ENCODE measurements at regions not wholly inside any gene's neighbourhood (a gene's known extent, or its start where the extent isn't known, plus 50 kb on each side); places are given as distances from the start of the nearest gene placed in this dataset.

GRCh38 chr1:195899762-195900352, 708.4 kb downstream of the KCNT2 start:
- no peak overlapping the region for H3K27ac ChIP-seq (ENCODE audit: low read depth, low read length)
- no peak overlapping the region for H3K4me3 ChIP-seq (ENCODE audit: low read length)
- H3K4me1 ChIP-seq (ENCODE audit: control insufficient read depth, insufficient read depth, low read length): no peaks in the 10 kb centered on the region
- H3K27me3 ChIP-seq (ENCODE audit: control insufficient read depth, insufficient read depth, low read length): no peaks in the 10 kb centered on the region
- H3K9ac ChIP-seq (ENCODE audit: low read length): no peak overlapping the region
- H3K36me3 ChIP-seq (ENCODE audit: control insufficient read depth, insufficient read depth, low read length): no peaks in the 10 kb centered on the region

- Histone ChIP-seq H3K4me3 (ENCODE audit: low read length) (no peak overlapping the region), H3K27ac (ENCODE audit: low read depth, low read length) (no peak overlapping the region), H3K27me3 (ENCODE audit: control insufficient read depth, insufficient read depth, low read length) (no peaks in the 10 kb centered on the region), H3K36me3 (ENCODE audit: control insufficient read depth, insufficient read depth, low read length) (no peaks in the 10 kb centered on the region), H3K9ac (ENCODE audit: low read length) (no peak overlapping the region), H3K4me1 (ENCODE audit: control insufficient read depth, insufficient read depth, low read length) (no peaks in the 10 kb centered on the region)
Observed at GRCh38 chr1:195898924-195899323, 709.3 kb downstream of the KCNT2 start.

- H3K4me1 ChIP-seq (ENCODE audit: control insufficient read depth, insufficient read depth, low read length): no peaks in the 10 kb centered on the region
- no peak overlapping the region for H3K27ac ChIP-seq (ENCODE audit: low read depth, low read length)
- no peak overlapping the region for H3K9ac ChIP-seq (ENCODE audit: low read length)
- H3K27me3 ChIP-seq (ENCODE audit: control insufficient read depth, insufficient read depth, low read length): no peaks in the 10 kb centered on the region
- H3K36me3 ChIP-seq (ENCODE audit: control insufficient read depth, insufficient read depth, low read length): no peaks in the 10 kb centered on the region
- no peak overlapping the region for H3K4me3 ChIP-seq (ENCODE audit: low read length)
Observed at GRCh38 chr1:195898373-195898772, 709.9 kb downstream of the KCNT2 start.

- Histone ChIP-seq H3K27ac (ENCODE audit: low read depth, low read length) (no peak overlapping the region), H3K27me3 (ENCODE audit: control insufficient read depth, insufficient read depth, low read length) (no peaks in the 10 kb centered on the region), H3K4me3 (ENCODE audit: low read length) (no peak overlapping the region), H3K9ac (ENCODE audit: low read length) (no peak overlapping the region), H3K4me1 (ENCODE audit: control insufficient read depth, insufficient read depth, low read length) (no peaks in the 10 kb centered on the region), H3K36me3 (ENCODE audit: control insufficient read depth, insufficient read depth, low read length) (no peaks in the 10 kb centered on the region)
Observed at GRCh38 chr1:195897076-195897475, 711.2 kb downstream of the KCNT2 start.

- H3K27ac ChIP-seq (ENCODE audit: low read depth, low read length): no peak overlapping the region
Observed at GRCh38 chr1:195894411-195894810, 713.8 kb downstream of the KCNT2 start.

GRCh38 chr1:195886000-195886399, 722.2 kb downstream of the KCNT2 start:
- Histone ChIP-seq H3K27ac (ENCODE audit: low read depth, low read length) (no peak overlapping the region), H3K36me3 (ENCODE audit: control insufficient read depth, insufficient read depth, low read length) (no peaks in the 10 kb centered on the region), H3K9ac (ENCODE audit: low read length) (no peak overlapping the region), H3K27me3 (ENCODE audit: control insufficient read depth, insufficient read depth, low read length) (no peaks in the 10 kb centered on the region), H3K4me3 (ENCODE audit: low read length) (no peak overlapping the region), H3K4me1 (ENCODE audit: control insufficient read depth, insufficient read depth, low read length) (no peaks in the 10 kb centered on the region)

More at GRCh38 chr1:195894411-195894810, 713.8 kb downstream of the KCNT2 start:
- no peaks in the 10 kb centered on the region for H3K4me1 ChIP-seq (ENCODE audit: control insufficient read depth, insufficient read depth, low read length)
- no peak overlapping the region for H3K4me3 ChIP-seq (ENCODE audit: low read length)
- H3K9ac ChIP-seq (ENCODE audit: low read length): no peak overlapping the region
- H3K36me3 ChIP-seq (ENCODE audit: control insufficient read depth, insufficient read depth, low read length): no peaks in the 10 kb centered on the region
- no peaks in the 10 kb centered on the region for H3K27me3 ChIP-seq (ENCODE audit: control insufficient read depth, insufficient read depth, low read length)

GRCh38 chr1:195878478-195878877, 729.8 kb downstream of the KCNT2 start:
- H3K36me3 ChIP-seq (ENCODE audit: control insufficient read depth, insufficient read depth, low read length): no peaks in the 10 kb centered on the region
- H3K4me1 ChIP-seq (ENCODE audit: control insufficient read depth, insufficient read depth, low read length): no peaks in the 10 kb centered on the region
- no peak overlapping the region for H3K4me3 ChIP-seq (ENCODE audit: low read length)
- no peaks in the 10 kb centered on the region for H3K27me3 ChIP-seq (ENCODE audit: control insufficient read depth, insufficient read depth, low read length)
- no peak overlapping the region for H3K9ac ChIP-seq (ENCODE audit: low read length)
- H3K27ac ChIP-seq (ENCODE audit: low read depth, low read length): no peak overlapping the region

- Histone ChIP-seq H3K9ac (ENCODE audit: low read length) (no peak overlapping the region), H3K27me3 (ENCODE audit: control insufficient read depth, insufficient read depth, low read length) (no peaks in the 10 kb centered on the region), H3K4me3 (ENCODE audit: low read length) (no peak overlapping the region), H3K36me3 (ENCODE audit: control insufficient read depth, insufficient read depth, low read length) (no peaks in the 10 kb centered on the region), H3K27ac (ENCODE audit: low read depth, low read length) (no peak overlapping the region), H3K4me1 (ENCODE audit: control insufficient read depth, insufficient read depth, low read length) (no peaks in the 10 kb centered on the region)
Observed at GRCh38 chr1:195876792-195877191, 731.4 kb downstream of the KCNT2 start.

GRCh38 chr1:195872376-195872775, 735.9 kb downstream of the KCNT2 start:
- H3K36me3 ChIP-seq (ENCODE audit: control insufficient read depth, insufficient read depth, low read length): no peaks in the 10 kb centered on the region
- H3K4me1 ChIP-seq (ENCODE audit: control insufficient read depth, insufficient read depth, low read length): no peaks in the 10 kb centered on the region
- no peak overlapping the region for H3K4me3 ChIP-seq (ENCODE audit: low read length)
- no peak overlapping the region for H3K27ac ChIP-seq (ENCODE audit: low read depth, low read length)
- H3K27me3 ChIP-seq (ENCODE audit: control insufficient read depth, insufficient read depth, low read length): no peaks in the 10 kb centered on the region
- no peak overlapping the region for H3K9ac ChIP-seq (ENCODE audit: low read length)

GRCh38 chr1:195867638-195868037, 740.6 kb downstream of the KCNT2 start:
- H3K27ac ChIP-seq (ENCODE audit: low read depth, low read length): no peak overlapping the region
- H3K27me3 ChIP-seq (ENCODE audit: control insufficient read depth, insufficient read depth, low read length): no peaks in the 10 kb centered on the region
- no peak overlapping the region for H3K4me3 ChIP-seq (ENCODE audit: low read length)
- H3K36me3 ChIP-seq (ENCODE audit: control insufficient read depth, insufficient read depth, low read length): no peaks in the 10 kb centered on the region
- H3K4me1 ChIP-seq (ENCODE audit: control insufficient read depth, insufficient read depth, low read length): no peaks in the 10 kb centered on the region
- H3K9ac ChIP-seq (ENCODE audit: low read length): no peak overlapping the region

GRCh38 chr1:195866781-195867222, 741.4 kb downstream of the KCNT2 start:
- Histone ChIP-seq H3K4me1 (ENCODE audit: control insufficient read depth, insufficient read depth, low read length) (no peaks in the 10 kb centered on the region), H3K36me3 (ENCODE audit: control insufficient read depth, insufficient read depth, low read length) (no peaks in the 10 kb centered on the region), H3K27ac (ENCODE audit: low read depth, low read length) (no peak overlapping the region)

GRCh38 chr1:195866091-195866780, 742.0 kb downstream of the KCNT2 start:
- Histone ChIP-seq H3K4me3 (ENCODE audit: low read length) (no peak overlapping the region), H3K9ac (ENCODE audit: low read length) (no peak overlapping the region), H3K27ac (ENCODE audit: low read depth, low read length) (no peak overlapping the region), H3K27me3 (ENCODE audit: control insufficient read depth, insufficient read depth, low read length) (no peaks in the 10 kb centered on the region), H3K4me1 (ENCODE audit: control insufficient read depth, insufficient read depth, low read length) (no peaks in the 10 kb centered on the region), H3K36me3 (ENCODE audit: control insufficient read depth, insufficient read depth, low read length) (no peaks in the 10 kb centered on the region)

More at GRCh38 chr1:195866781-195867222, 741.4 kb downstream of the KCNT2 start:
- Histone ChIP-seq H3K27me3 (ENCODE audit: control insufficient read depth, insufficient read depth, low read length) (no peaks in the 10 kb centered on the region), H3K4me3 (ENCODE audit: low read length) (no peak overlapping the region), H3K9ac (ENCODE audit: low read length) (no peak overlapping the region)

- H3K36me3 ChIP-seq (ENCODE audit: control insufficient read depth, insufficient read depth, low read length): no peaks in the 10 kb centered on the region
- H3K4me3 ChIP-seq (ENCODE audit: low read length): no peak overlapping the region
- no peak overlapping the region for H3K9ac ChIP-seq (ENCODE audit: low read length)
- H3K27me3 ChIP-seq (ENCODE audit: control insufficient read depth, insufficient read depth, low read length): no peaks in the 10 kb centered on the region
- no peaks in the 10 kb centered on the region for H3K4me1 ChIP-seq (ENCODE audit: control insufficient read depth, insufficient read depth, low read length)
- H3K27ac ChIP-seq (ENCODE audit: low read depth, low read length): no peak overlapping the region
Observed at GRCh38 chr1:195851804-195852203, 756.4 kb downstream of the KCNT2 start.
